ENCODE measurements at regions not wholly inside any gene's neighbourhood (a gene's known extent, or its start where the extent isn't known, plus 50 kb on each side); places are given as distances from the start of the nearest gene placed in this dataset.

DNA sequence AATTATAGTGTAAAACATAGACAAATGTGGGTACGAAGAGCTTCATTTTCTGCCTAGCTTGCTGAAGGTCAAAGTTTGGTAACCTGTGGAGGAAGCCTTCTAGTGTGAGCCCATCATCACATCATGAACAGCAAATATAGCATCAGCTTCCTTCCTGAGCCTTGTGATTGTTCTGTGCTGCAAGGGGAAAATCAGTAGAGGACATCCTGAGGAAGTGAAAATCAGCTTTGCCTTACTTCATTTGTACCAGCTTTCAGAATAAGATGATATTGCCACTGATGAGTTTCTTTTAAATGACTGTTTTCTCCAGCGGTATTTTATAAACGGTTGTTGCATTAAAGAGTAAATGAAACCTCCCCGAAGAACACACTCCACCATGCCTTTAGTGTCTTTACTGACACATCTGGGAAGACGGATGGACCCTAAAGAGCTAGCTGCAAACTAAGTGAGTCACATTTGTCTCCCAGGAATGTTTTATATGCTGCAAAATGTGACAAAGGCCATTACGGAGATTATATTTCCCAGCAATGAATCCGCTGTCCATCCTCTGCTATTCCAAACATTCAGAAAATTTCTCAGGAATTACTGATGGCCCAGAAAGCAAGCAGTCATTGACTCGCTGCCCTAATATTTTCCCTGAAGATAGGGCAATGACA, 1272.8 kb downstream of the SUCLG1 start:
- TF ChIP-seq, protein P1, sequence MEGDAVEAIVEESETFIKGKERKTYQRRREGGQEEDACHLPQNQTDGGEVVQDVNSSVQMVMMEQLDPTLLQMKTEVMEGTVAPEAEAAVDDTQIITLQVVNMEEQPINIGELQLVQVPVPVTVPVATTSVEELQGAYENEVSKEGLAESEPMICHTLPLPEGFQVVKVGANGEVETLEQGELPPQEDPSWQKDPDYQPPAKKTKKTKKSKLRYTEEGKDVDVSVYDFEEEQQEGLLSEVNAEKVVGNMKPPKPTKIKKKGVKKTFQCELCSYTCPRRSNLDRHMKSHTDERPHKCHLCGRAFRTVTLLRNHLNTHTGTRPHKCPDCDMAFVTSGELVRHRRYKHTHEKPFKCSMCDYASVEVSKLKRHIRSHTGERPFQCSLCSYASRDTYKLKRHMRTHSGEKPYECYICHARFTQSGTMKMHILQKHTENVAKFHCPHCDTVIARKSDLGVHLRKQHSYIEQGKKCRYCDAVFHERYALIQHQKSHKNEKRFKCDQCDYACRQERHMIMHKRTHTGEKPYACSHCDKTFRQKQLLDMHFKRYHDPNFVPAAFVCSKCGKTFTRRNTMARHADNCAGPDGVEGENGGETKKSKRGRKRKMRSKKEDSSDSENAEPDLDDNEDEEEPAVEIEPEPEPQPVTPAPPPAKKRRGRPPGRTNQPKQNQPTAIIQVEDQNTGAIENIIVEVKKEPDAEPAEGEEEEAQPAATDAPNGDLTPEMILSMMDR (conservative IDR thresholded peaks at IDR 0.05; ENCODE audit: low read length), result no peak
- TF ChIP-seq EZH2phosphoT487 (IDR thresholded peaks at IDR 0.05; ENCODE audit: borderline replicate concordance), result no peak

Data from Loucy (cell line).